ENCODE measurements at regions not wholly inside any gene's neighbourhood (a gene's known extent, or its start where the extent isn't known, plus 50 kb on each side); places are given as distances from the start of the nearest gene placed in this dataset.

- no peaks in the 10 kb centered on the region for H3K27me3 Mint-ChIP-seq (ENCODE audit: low read depth in 3 of 3)
These were observed 212.6 kb upstream of the PCSK2 start for GRCh38 chr20:17014217-17014616.

DNA sequence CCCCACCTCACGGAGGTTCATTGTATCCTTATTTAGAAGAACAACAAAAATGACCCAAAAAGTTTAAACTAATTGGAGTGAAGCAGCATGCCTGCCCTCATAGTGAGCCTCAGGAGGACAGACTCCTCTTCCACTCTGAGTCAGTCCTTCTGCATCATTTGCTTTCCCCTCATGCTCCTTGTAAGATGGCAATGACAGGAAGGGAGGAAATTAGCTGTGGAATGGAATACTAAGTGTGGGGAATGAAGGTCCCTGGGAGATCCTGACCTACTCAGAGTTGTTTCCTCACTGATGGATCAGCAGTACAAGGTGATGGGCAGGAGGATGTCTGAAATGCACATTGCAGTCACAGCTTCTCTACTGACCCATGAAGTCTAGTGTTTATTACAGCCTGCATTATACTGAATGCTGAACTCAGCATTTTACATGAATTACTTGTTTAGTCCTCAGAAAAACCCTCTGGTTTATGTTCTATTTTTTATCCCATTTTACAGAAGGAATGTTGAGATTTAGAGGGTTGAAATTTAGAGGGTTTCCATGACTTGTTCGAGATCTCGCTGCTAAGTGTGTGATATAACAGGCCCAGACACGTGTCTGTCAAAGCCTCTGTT, 212.0 kb upstream of the PCSK2 start:
- Mint-ChIP-seq H3K4me3 (no peak overlapping the region), H3K4me1 (no peaks in the 10 kb centered on the region), H3K36me3 (no peaks in the 10 kb centered on the region), H3K27ac (no peak overlapping the region), H3K27me3 (ENCODE audit: low read depth in 3 of 3) (no peaks in the 10 kb centered on the region), H3K9me3 (peaks cover 0 to 5% (median 0%) of the 10 kb centered on the region in 7 donors)
- no peaks in the 10 kb centered on the region for H3K4me1 ChIP-seq (ENCODE audit: control insufficient read depth in 1 of 2, insufficient read depth in 2 of 2, low read length in 2 of 2)
- H3K9ac ChIP-seq (ENCODE audit: insufficient read depth, low read length, poor library complexity, severe bottlenecking): no peak overlapping the region
- H3K27me3 ChIP-seq (ENCODE audit: control insufficient read depth in 2 of 2, insufficient read depth in 2 of 2, low read length in 2 of 2): no peaks in the 10 kb centered on the region
- H2AFZ ChIP-seq (ENCODE audit: insufficient read depth, low read depth, low read length, poor library complexity, severe bottlenecking): no peak overlapping the region
- H3K4me3 ChIP-seq (replicated peaks in 1 of 3; ENCODE audit: low read depth in 2 of 3, low read length in 3 of 3): no peak overlapping the region
- H3K36me3 ChIP-seq (replicated peaks in 1 of 2; ENCODE audit: control insufficient read depth in 1 of 2, insufficient read depth in 2 of 2, low read length in 2 of 2): no peaks in the 10 kb centered on the region
- WGBS (ENCODE audit: insufficient coverage): no CpG with 5 or more reads among the region's 4 CpGs
- no peaks in the 10 kb centered on the region for H4K20me1 ChIP-seq (ENCODE audit: insufficient read depth, low read length)
- no peak for DNase-seq
- H3K79me2 ChIP-seq (ENCODE audit: insufficient read depth, low read length): no peaks in the 10 kb centered on the region
- H3K9me3 ChIP-seq (replicated peaks in 1 of 2; ENCODE audit: control insufficient read depth in 1 of 2, insufficient read depth in 1 of 2, low read length in 2 of 2): no peaks in the 10 kb centered on the region
- H3K27ac ChIP-seq (ENCODE audit: low read depth in 1 of 2, low read length in 2 of 2): no peak overlapping the region
- intact Hi-C loops (cut with micrococcal nuclease): no loop called here
- H3K4me2 ChIP-seq (replicated peaks; ENCODE audit: extremely low read depth, low read length, poor library complexity, severe bottlenecking): no peak overlapping the region
- TF ChIP-seq, protein P1, sequence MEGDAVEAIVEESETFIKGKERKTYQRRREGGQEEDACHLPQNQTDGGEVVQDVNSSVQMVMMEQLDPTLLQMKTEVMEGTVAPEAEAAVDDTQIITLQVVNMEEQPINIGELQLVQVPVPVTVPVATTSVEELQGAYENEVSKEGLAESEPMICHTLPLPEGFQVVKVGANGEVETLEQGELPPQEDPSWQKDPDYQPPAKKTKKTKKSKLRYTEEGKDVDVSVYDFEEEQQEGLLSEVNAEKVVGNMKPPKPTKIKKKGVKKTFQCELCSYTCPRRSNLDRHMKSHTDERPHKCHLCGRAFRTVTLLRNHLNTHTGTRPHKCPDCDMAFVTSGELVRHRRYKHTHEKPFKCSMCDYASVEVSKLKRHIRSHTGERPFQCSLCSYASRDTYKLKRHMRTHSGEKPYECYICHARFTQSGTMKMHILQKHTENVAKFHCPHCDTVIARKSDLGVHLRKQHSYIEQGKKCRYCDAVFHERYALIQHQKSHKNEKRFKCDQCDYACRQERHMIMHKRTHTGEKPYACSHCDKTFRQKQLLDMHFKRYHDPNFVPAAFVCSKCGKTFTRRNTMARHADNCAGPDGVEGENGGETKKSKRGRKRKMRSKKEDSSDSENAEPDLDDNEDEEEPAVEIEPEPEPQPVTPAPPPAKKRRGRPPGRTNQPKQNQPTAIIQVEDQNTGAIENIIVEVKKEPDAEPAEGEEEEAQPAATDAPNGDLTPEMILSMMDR (IDR thresholded peaks at IDR 0.05): no peak

More at GRCh38 chr20:17014217-17014616, 212.6 kb upstream of the PCSK2 start:
- DNase-seq: no peak
- Histone ChIP-seq H3K36me3 (replicated peaks in 1 of 2; ENCODE audit: control insufficient read depth in 1 of 2, insufficient read depth in 2 of 2, low read length in 2 of 2) (no peaks in the 10 kb centered on the region), H3K4me1 (ENCODE audit: control insufficient read depth in 1 of 2, insufficient read depth in 2 of 2, low read length in 2 of 2) (no peaks in the 10 kb centered on the region), H3K9ac (ENCODE audit: insufficient read depth, low read length, poor library complexity, severe bottlenecking) (no peak overlapping the region), H3K9me3 (replicated peaks in 1 of 2; ENCODE audit: control insufficient read depth in 1 of 2, insufficient read depth in 1 of 2, low read length in 2 of 2) (no peaks in the 10 kb centered on the region), H3K4me3 (replicated peaks in 1 of 3; ENCODE audit: low read depth in 2 of 3, low read length in 3 of 3) (no peak overlapping the region), H3K27me3 (ENCODE audit: control insufficient read depth in 2 of 2, insufficient read depth in 2 of 2, low read length in 2 of 2) (no peaks in the 10 kb centered on the region), H3K79me2 (ENCODE audit: insufficient read depth, low read length) (no peaks in the 10 kb centered on the region), H2AFZ (ENCODE audit: insufficient read depth, low read depth, low read length, poor library complexity, severe bottlenecking) (no peak overlapping the region), H4K20me1 (ENCODE audit: insufficient read depth, low read length) (no peaks in the 10 kb centered on the region), H3K4me2 (replicated peaks; ENCODE audit: extremely low read depth, low read length, poor library complexity, severe bottlenecking) (no peak overlapping the region), H3K27ac (ENCODE audit: low read depth in 1 of 2, low read length in 2 of 2) (no peak overlapping the region)
- no peaks in the 10 kb centered on the region for H3K36me3 Mint-ChIP-seq
- H3K4me1 Mint-ChIP-seq: no peaks in the 10 kb centered on the region
- no peak overlapping the region for H3K4me3 Mint-ChIP-seq
- intact Hi-C loops (cut with micrococcal nuclease): no loop called here
- TF ChIP-seq, protein P1 (IDR thresholded peaks at IDR 0.05): no peak
- H3K27ac Mint-ChIP-seq: no peak overlapping the region
- H3K9me3 Mint-ChIP-seq: peaks cover 0 to 3% (median 0%) of the 10 kb centered on the region in 7 donors
- WGBS (ENCODE audit: insufficient coverage): 26% methylated on average over 4 of the region's 5 CpGs

Measured in CD14-positive monocyte (primary cell).